GM19372 (cell line): ENCODE measurements at regions not wholly inside any gene's neighbourhood (a gene's known extent, or its start where the extent isn't known, plus 50 kb on each side); places are given as distances from the start of the nearest gene placed in this dataset.

ENCODE experiments used
- ATAC-seq: cut with Tn5 transposase; IDR thresholded peaks from one replicate; pipeline ENCODE4 v1.9.1; 2021; ENCODE audit warnings: mild to moderate bottlenecking, low read depth, moderate library complexity; ENCODE audit not compliant: unreplicated experiment

DNA sequence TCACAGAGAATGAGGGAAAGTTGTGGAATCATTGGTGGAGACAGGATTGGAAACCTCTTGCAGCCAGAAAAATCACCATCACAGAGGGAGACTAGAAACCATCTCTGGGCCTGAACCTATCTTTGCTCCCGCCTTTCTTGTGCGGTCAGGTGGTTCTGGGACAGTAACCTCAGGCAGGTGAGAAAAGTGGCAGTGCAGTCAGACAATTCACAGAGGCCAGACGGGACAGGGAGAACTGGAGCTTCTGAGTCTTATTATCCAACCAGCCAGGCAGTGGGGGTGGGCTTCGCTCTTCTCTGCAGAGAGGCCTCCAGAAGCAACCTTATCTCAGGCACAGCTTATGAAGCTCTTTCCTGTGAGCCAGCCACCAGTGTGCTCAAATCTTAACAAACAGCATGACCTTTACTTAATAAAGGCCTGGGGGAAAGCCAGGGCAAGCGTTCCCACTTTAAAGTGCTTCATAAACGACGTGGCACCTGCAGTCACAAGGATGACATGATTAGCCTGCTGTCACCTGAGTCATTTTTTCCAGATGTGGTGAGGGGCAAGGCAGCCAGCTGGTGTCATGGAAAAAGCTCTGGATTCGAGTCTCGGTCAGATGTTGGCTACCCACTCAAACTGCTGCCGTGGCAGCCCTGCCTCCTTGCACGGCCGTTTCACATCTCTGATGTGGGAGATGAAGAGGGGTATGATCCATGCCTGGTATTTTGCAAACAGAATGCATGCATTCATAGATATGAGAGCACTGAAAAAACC is 109.7 kb downstream of the B3GNT2 start:
- no peak for ATAC-seq

DNA sequence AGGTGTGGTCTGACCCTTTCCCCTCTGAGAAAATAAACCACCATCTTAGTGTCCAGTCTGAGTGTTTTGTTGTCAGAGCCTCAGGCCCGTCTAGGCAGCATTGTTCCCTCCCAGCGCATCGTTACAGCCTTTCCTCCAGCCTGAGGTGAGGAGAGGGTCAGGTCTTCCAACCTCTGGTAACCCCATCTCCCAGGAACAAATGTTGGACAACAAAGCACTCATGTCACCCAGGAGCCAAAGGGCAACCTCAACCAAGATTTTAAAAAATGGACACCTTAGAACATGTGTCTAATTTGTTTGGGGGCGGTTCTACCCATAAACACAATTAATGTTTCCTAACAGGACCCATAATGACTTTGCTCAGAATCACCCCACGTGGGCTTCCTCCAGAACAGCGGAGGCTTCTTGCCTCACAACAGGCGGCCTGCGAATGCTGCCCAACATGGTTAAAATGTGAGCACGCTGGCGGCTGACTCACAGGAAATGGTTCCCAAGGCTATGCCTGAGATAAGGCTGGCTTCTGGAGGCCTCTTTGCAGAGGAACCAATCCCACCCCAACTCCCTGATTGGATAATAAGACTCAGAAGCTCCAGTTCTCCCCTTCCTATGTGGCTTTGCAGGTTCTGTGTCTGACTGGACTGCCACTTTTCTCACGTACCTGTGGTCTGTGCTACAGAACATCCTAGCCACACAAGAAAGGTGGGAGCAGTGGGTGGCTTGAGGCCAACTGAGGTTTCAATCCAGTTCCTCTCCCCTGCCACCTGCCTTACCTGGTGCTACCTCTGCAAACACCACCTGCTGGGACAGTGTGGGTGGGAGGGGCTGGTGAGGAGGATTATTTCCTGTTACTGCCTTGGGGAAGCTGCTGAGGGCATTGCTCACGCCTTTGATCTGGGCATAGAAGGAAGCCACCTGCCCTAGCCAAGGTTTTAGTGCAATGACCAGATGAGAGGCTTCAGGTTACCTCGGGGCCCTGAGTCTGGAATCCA is 108.8 kb downstream of the B3GNT2 start:
- no peak for ATAC-seq

DNA sequence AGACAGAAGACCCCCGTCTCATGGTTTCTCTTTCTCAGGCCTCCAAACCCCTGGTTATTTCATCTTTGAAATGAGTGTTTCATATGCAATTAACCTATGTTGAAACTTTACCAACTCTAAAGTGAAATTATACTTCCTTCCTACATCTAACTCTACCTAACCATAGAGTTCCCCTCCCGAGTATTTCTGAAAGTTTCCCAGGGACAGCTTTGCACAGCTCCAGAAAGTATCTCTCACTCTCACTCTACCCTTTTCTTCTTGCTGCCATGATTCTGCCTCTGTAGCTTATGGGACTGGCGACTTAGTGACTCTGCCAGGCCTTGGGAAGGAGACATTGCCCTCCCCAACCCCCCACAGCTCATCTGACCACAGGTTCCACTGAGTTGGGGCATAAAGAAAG is 107.9 kb downstream of the B3GNT2 start:
- ATAC-seq, result no peak

DNA sequence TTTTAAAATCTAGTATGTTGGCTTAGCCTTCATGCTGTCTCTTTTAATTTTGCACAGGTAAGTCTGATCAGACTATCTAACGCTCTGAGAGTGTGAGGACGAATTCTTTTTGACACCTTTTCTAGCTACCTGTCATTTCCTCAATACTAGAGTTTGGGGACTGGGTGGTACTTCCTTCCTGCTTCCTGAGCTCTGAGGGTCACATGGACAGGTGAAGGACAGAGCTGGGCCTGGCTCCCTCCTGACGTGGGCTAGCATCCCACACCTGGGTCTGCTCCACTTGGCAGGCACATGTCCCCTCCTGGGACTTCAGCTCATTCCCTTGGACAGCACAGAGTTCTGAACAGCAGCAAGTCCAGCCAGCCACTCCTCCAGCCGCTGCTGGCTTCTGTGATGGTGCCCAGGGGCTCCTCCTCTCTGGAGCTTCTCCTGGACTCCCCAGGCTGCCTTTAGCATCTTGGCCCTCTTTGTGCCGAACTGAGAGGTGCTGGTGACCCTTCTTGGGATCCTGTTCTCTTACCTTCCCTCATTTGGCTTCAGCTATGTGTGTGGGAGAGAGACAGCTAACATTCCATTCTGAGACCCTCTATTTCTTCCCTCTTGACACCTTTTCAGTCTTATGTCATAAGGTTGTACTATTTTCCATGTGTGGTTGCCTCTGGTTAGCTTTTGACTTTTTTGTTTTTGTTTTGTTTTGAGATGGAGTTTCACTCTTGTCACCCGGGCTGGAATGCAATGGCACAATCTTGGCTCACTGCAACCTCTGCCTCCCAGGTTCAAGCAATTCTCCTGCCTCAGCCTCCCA is 106.9 kb downstream of the B3GNT2 start:
- ATAC-seq, result no peak

DNA sequence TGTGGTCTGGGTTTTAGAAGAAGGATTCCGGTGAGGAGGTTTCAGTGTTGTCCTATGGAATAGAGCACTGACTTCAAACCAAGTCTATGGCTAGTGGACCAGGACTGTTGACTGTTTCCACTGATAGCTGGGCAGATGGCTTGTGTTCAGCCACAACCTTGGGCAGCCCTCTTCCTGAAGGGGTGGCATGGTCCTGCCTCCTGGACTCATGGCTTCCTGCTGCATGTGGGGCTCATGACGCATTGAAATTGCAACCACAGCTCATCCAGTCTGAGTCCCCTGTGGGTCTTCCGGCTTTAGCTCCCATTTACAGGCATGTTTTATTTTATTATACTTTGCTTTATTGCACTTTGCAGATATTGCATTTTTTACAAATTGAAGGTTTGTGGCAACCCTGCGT is 105.0 kb downstream of the B3GNT2 start:
- no peak for ATAC-seq

DNA sequence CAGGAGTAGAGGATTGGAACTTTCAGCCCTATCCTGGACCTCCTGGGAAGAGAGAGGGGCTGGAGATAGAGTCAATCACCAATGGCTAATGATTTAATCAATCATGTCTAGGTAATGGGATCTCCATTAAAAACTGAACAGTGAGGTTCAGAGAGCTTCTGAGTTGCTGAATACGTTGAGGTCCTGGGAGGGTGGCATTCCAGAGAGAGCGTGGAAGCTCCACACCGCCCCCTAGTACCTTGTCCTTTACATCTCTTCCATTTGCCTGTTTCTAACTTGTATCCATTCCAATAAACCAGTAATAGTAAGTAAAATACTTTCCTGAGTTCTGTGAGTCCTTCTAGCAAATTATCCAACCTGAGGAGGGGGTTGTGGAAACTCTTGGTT is 101.7 kb downstream of the B3GNT2 start:
- ATAC-seq, result no peak

DNA sequence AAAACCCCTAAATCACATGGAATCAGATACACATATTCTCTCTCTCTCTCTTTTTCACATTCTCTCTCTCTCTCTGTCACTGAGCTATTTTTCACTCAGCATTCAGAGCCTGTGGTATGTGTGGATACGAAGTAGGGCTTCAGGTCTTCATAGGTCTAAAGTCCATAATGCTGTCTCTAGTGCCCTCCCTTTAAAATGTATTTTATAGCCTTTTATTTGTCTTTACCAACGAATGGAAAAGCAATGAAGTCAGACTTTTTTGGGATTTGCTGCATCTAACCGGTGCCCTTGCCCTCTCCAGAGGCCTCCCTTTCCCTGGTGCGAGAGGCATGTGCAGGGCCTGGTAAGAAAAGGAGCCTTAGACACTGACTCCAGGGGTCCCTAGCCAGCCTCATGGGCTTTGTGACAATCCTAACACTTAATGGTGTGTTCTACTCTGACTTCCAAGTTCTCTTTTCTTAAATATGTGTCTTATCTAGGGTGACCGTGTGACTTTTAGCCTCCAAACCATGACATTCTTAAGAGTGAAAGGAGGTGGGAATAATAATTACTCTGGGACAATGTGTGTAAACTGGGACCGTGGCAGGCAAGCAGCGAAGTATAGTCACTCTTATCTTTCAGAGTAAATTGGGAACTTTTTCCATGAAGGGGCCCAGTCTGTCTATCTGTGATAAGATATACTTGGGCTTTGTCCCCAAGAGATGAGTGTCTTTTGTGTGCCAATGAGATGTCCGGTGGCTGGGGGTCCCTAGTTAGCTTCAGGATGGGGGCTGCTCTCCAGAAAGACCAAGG is 101.1 kb downstream of the B3GNT2 start:
- ATAC-seq, result no peak

DNA sequence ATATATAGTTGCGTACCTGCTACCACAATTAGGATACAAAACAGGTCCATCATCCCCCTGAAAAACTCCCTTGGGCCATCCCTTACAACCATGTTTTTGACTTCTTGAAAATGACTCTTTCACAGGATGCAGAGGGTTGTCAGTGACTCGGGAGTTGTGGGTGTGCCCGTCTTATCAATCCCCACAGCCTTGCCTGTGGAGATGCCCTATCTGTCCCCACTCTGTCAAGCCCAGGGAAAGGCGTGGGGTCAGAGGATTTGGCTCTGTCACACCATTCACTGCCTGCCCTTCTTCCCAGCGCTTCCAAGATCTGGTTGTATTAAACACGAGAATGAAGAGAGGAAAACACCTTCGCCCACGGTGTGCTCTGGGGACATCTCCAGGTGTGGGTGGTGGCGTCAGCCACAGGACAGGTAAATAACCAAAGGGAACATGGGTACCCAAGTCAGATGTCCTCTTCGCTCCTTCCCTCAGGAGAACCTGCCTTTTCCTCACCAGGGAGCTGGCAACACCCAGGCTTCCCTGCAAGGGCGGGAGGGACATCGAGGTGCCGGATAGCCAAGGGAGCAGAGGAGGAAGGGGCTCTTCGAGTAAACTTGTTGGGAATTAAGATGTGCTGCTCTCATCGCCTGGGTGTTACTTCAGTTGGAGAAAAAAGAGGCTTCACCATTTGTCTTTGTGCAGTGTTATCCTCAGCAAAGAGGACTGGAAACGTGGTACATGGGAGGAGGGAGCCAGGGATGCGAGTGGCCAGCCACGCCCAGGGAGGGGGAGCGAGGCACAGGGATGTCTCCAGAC is 100.3 kb downstream of the B3GNT2 start:
- ATAC-seq, result no peak

DNA sequence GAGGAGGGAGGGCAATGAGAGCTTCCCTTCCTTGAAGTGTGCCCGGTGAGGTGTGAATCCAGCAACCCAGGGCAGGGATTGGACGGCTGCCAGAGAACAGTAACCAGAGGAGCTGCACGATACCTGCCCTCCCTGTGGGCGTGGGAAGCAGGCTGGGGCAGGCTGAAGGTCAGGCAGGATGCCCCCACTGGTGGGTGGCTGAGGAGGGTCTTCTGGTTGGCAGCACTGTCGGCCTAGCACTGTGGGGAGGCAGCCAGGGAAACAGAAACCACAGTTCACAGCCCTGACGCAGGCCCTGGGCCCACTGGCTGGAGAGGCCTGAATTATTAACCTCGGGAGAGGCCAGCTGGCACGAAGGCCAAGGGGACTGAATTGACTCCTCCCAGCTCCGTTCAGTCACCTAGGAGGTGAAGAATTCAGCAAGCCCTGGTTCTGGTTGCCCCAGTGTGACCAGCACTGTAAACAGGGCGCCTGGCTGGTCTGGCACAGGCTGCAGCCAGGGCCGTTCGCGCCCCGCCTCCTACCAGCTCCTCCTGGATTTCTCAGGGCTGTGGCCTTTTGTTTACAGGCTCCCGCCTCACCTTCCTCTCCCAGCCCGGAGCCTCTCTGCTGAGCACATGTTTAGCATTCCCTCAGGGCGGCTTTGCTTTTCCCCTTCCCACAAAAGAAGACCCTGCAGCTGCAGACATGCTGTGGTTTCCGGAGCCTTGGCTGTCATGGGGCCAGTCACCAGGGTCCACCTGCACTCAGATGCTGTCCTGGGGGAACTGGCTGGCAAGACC is 97.8 kb downstream of the B3GNT2 start:
- no peak for ATAC-seq

DNA sequence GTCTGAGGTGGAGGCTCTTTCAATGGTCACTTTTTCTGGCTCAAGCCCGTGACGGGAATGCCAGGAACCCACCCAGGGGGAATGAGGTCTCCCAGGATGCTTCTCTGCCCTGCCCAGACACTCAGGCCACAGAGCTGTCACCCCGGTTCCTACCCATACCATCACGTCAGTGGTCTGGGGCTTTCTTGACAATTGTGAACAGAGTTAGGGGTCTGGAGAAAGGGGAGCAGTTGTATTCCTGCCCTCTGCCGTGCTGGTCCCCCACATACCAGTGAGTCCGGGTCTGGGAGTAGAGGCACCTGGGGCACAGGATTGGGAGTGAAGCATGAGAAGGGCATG is 97.2 kb downstream of the B3GNT2 start:
- ATAC-seq, result no peak

DNA sequence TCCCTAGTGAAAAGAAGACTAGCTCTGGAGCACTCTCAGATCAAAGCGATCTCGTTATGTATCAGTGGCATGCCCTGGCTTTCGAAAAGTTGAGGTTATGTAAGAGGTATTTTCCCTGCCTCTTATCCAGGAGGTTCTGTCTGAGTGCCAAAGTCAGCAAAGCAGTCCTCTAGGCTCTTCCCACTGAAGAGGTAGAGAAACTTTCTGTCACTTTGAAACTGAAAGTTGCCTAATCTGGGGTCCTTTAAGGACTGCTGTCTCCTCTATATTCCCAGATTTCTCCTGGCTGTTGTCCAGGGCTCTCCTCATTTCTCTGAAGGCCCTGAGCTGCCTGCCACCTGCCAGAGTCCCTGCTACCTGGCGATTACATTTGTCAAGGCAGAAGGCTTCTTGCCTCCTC is 96.3 kb downstream of the B3GNT2 start:
- ATAC-seq, result no peak

DNA sequence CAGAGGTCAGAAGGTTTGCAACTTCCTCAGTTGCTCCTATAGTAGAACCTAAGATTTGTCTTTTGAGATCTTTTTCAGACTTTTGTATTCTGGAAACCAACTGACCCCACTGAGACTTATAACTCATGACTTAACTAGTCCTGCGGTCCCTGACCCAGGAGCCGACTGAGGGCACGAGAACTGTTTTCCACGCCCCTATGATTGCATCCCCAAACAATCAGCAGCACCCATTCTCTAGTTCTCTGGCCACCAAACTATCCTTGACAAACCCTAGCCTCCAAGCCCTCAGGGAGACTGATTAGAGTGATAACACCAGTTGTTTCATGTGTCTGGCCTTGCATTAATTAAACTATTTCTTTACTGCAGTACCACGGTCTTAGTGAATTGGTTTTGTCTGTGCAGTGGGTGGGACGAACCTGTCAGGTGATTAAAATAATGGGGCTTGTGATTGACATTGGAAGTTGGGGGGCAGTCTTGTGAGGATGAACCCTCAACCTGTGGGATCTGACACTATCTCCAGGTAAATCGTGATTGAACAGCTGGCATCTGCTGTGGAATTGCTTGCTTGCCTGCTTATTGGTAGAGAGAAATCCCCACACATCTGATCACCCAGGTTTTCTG is 95.7 kb downstream of the B3GNT2 start:
- ATAC-seq, result no peak

DNA sequence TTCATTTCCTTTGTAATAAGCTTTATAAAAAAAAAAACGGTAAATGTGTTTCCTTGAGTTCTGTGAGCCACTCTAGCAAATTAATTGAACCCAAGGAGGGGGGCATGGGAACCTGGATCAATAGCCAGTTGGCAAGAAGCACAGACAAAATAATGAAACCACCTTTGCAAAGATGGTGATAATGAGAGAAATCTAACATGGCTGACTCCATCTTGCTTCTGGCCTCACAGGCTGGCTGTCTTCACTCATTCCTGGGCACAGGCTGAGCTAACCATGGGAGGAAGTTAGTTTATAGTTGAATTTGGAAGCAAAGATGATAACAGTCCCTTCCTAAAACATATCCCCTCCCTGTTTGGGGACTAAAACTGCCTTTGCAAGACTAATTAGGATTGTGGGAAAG is 95.1 kb downstream of the B3GNT2 start:
- no peak for ATAC-seq

DNA sequence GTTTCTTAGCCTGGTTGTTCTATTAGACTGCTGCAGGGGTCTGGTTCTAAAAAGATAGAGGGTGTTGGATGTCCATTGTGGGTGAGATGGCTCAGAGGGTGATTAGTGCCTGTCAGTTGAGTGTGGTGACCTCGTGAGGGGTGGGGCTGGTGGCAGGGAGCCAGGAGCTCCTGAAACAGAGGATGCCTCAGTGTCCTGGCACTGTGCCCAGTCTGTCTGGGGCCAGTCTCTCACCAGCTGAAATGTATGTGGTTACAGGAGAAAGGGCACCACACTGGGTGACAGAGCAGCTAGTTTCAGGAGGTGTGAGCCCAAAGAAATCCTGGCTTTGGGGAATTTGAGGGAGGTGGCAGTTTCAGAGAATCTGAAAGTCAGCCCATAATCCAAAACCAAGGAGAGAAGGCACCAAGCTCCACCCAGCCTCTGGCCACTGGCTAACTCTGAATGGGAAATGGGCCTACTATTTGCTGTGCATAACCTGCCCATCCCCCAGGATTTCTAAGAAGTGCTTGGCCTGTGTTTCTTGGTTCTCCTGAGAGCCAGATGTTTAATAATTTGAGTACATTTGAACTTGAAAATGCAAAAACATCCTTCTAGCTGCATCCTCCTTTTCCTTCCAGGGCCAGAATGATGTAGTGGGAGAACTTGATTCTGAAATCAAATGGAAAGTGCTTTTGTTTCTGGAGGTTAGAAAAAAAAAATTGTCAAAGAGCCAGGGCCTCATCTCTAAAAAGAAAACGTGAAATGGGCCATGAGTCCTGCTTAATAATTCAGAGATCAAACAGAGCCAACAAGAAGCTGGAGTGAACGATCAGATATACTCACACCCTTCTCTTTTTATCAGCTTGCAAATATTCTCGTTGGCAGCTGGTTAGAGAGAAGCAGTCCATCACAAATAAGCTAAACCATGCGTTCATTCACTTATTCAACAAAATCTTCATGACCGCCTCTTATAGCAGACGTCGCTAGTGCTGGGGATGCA is 92.3 kb downstream of the B3GNT2 start:
- no peak for ATAC-seq

DNA sequence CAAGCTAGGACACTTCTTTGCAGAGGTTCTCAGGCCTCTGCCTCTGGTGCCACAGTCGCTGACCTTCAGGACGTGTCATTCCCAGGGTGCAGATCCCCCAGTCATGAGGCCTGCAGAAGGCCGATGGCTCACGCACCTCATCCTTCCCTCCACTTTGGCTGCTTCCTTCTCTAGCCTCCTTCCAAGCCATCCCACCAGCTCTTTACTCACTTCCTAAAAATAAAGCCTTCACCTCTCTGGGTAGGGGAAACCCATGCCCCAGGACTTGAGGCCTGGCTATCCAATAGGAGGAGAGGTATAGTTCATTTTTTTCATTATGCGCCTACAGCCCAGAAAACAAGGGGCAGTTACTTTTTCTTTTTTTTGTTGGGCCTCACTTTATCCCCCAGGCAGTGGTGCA is 91.4 kb downstream of the B3GNT2 start:
- no peak for ATAC-seq

DNA sequence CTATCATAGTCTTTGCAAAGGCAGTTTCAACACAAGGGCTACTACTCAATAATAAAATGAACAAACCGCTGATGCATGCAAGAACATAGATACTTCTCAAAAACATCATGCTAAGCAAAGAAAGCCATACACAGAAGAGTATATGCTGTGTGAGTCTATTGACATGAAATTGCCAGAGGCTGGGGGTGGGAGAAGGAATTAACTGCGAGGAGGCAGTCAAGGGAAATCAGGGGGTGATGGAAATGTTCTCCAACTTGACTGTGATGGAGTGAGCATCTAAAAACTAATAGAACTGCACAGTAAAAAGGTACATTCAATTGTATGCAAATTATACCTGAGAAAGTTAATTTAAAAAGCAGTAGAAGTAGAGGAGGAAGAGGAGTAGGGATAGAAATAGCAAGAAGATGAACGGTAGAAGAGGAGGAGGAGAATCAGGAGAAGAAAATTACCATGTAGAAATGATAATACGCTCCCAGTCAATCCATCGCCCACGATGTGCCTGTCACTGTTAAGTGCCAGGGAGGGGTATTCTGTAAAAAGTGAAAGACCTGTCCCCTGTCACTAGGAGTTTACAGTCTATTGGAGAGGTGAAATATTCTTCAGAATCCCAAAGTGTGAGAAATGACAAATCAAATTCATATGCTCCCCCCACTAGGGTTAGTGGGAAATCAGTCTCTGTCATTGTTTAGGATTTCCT is 90.3 kb downstream of the B3GNT2 start:
- ATAC-seq, result no peak

DNA sequence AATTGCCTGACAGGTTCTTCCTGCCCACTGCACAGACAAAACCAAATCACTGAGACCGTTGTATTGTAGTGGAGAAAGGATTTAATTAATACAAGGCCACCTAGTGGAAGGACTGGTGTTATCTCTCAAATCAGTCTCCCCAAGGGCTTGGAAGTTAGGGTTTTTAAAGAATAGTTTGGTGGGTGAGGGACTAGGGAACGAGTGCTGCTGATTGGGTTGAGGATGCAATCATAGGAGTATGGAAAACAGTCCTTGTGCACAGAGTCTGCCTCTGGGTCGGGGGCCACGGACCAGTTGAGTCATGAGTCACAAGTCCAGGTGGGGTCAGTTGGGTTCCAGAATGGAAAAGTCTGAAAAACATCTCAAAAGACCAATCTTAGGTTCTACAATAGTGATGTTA is 89.1 kb downstream of the B3GNT2 start:
- no peak for ATAC-seq
